HG03354 (cell line): ENCODE measurements at regions not wholly inside any gene's neighbourhood (a gene's known extent, or its start where the extent isn't known, plus 50 kb on each side); places are given as distances from the start of the nearest gene placed in this dataset.
A peak's percentile ranks its signal among the peaks of the same experiment; 100 is the strongest.
"Not testable (repeated sequence)": the region's sequence is repeated elsewhere in the genome, so short reads cannot be mapped to it uniquely, and the experiment has no call there.

Experiments used
- ATAC-seq: cut with Tn5 transposase; IDR thresholded peaks from one replicate; pipeline ENCODE4 v1.9.1; 2021; ENCODE audit warnings: mild to moderate bottlenecking; ENCODE audit not compliant: unreplicated experiment, poor library complexity, severe bottlenecking

- no peak for ATAC-seq
These were observed 118.3 kb upstream of the NDUFV2 start for GRCh38 chr18:8984131-8984721.

GRCh38 chr18:8987241-8987640 is 115.3 kb upstream of the NDUFV2 start:
- no peak for ATAC-seq

GRCh38 chr18:8988260-8988871 is 114.1 kb upstream of the NDUFV2 start:
- ATAC-seq = peak; percentile 80

- no peak for ATAC-seq
These were observed 113.5 kb upstream of the NDUFV2 start for GRCh38 chr18:8989017-8989416.

- ATAC-seq = no peak
These were observed 112.6 kb upstream of the NDUFV2 start for GRCh38 chr18:8989855-8990254.

- no peak for ATAC-seq
These were observed 112.0 kb upstream of the NDUFV2 start for GRCh38 chr18:8990276-8991031.

GRCh38 chr18:8991155-8991554 is 111.3 kb upstream of the NDUFV2 start:
- no peak for ATAC-seq

- ATAC-seq = not testable (repeated sequence)
These were observed 110.0 kb upstream of the NDUFV2 start for GRCh38 chr18:8992500-8992899.

- no peak for ATAC-seq
These were observed 107.9 kb upstream of the NDUFV2 start for GRCh38 chr18:8994603-8995002.

- ATAC-seq = no peak
These were observed 107.4 kb upstream of the NDUFV2 start for GRCh38 chr18:8995096-8995495.

GRCh38 chr18:8996771-8997432 is 105.6 kb upstream of the NDUFV2 start:
- no peak for ATAC-seq

- no peak for ATAC-seq
These were observed 104.9 kb upstream of the NDUFV2 start for GRCh38 chr18:8997634-8998033.

GRCh38 chr18:8998481-8999217 is 103.8 kb upstream of the NDUFV2 start:
- no peak for ATAC-seq

GRCh38 chr18:8999872-9000271 is 102.6 kb upstream of the NDUFV2 start:
- no peak for ATAC-seq

GRCh38 chr18:9000733-9001132 is 101.8 kb upstream of the NDUFV2 start:
- no peak for ATAC-seq

GRCh38 chr18:9001209-9001608 is 101.3 kb upstream of the NDUFV2 start:
- ATAC-seq = no peak

- no peak for ATAC-seq
These were observed 98.9 kb upstream of the NDUFV2 start for GRCh38 chr18:9003406-9004100.

GRCh38 chr18:9004308-9004707 is 98.2 kb upstream of the NDUFV2 start:
- ATAC-seq = not testable (repeated sequence)

- not testable (repeated sequence) for ATAC-seq
These were observed 94.8 kb upstream of the NDUFV2 start for GRCh38 chr18:9007700-9008099.
